ENCODE measurements at regions not wholly inside any gene's neighbourhood (a gene's known extent, or its start where the extent isn't known, plus 50 kb on each side); places are given as distances from the start of the nearest gene placed in this dataset.

GRCh38 chr2:128622371-128622770 is 303.7 kb upstream of the HS6ST1 start:
- TF ChIP-seq CTCF (IDR thresholded peaks at IDR 0.05; ENCODE audit: insufficient read depth, low read length, poor library complexity, severe bottlenecking) (no peak), EZH2phosphoT487 (conservative IDR thresholded peaks at IDR 0.05; ENCODE audit: low read length) (no peak)
